ENCODE measurements at regions not wholly inside any gene's neighbourhood (a gene's known extent, or its start where the extent isn't known, plus 50 kb on each side); places are given as distances from the start of the nearest gene placed in this dataset.
"Not testable (repeated sequence)": the region's sequence is repeated elsewhere in the genome, so short reads cannot be mapped to it uniquely, and the experiment has no call there.

DNA sequence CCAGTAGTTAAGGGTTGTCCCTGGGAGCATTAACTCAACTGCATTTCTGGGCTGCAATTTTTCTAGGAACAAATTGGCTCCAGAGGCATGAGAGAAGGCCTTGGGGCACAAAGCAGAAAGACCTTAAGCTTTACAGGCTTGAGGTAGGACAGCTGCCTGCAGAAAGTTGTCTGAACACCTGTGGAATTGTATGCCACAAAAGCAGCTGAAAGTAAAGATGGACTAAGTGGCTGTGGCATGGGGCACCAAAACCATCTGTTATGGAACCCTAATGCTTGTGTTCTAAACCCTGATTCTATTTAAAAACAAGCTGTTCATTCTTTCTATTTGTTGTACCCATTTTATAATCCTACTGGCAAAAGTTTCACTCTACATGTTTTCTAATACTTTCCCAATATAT is 515.2 kb downstream of the GLUD2 start:
- no peaks in the 10 kb centered on the region for H3K9me3 Mint-ChIP-seq
- H3K4me3 Mint-ChIP-seq: no peak overlapping the region
- no peak overlapping the region for H3K27ac Mint-ChIP-seq
- H3K4me1 Mint-ChIP-seq: no peaks in the 10 kb centered on the region
- H3K27me3 Mint-ChIP-seq: no peaks in the 10 kb centered on the region
- no peaks in the 10 kb centered on the region for H3K36me3 Mint-ChIP-seq
- no peak for ATAC-seq (replicated peaks)
- no peak for DNase-seq

DNA sequence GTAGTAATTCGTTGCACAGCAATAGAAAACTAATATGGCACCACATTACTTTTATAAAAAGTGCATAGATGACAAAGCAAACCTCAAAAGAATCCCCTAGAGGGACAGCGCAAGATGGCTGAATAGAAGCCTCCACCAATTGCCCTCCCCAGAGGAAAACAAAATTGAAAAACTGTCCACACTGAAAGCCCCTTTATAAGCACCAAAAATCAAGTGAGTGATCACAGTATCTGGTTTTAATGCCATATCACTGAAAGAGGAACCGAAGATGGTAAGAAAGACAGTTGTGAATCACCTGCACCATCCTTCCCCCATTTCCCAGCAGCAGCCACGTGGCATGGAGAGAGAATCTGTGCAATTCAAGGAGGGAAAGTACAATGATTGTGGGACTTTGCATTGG is 522.2 kb downstream of the GLUD2 start:
- DNase-seq (no peak), ATAC-seq (replicated peaks) (peak; percentile 46 to 83)
- Mint-ChIP-seq H3K36me3 (no peaks in the 10 kb centered on the region), H3K4me1 (no peaks in the 10 kb centered on the region), H3K27ac (no peak overlapping the region), H3K27me3 (no peaks in the 10 kb centered on the region), H3K9me3 (peaks cover 2 to 4% of the 10 kb centered on the region in 2 donors), H3K4me3 (no peak overlapping the region)

DNA sequence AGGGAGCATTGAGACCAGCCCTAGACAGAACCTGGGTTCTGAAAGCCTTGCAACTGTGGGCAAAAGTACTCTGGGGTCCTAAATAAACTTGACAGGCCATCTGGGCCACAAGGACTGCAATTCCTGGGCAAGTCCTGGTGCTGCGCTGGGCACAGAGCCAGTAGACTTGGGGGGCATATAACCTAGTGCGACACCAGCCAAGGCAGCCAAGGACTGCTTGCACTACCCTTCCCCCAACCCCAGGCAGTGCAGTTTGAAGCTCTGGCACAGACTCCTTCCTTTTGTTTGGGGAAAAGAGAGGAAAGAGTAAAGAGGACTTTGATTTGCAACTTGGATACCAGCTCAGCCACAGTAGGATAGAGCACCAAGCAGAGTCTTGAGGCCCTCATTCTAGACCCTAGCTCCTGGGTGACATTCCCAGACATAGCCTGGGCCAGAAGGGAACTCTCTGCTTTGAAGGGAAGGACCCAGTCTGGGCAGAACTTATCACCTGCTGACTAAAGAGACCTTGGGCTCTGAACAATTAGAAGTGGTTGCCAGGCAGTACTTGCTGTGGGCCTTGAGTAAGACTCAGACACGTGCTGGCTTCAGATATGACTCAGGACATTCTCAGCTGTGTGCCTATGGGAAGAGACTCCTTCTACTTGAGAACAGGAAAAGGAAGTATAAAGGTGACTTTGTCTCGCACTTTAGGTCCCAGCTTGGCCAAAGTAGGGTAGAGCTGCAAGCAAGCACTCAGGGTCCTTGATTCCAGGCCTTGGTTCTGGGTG is 522.8 kb downstream of the GLUD2 start:
- DNase-seq: no peak
- Mint-ChIP-seq H3K27ac (no peak overlapping the region), H3K9me3 (peaks cover 2 to 4% of the 10 kb centered on the region in 2 donors), H3K36me3 (no peaks in the 10 kb centered on the region), H3K27me3 (no peaks in the 10 kb centered on the region), H3K4me1 (no peaks in the 10 kb centered on the region), H3K4me3 (no peak overlapping the region)
- ATAC-seq (replicated peaks): peak in 1 of 2 donors; percentile 64

DNA sequence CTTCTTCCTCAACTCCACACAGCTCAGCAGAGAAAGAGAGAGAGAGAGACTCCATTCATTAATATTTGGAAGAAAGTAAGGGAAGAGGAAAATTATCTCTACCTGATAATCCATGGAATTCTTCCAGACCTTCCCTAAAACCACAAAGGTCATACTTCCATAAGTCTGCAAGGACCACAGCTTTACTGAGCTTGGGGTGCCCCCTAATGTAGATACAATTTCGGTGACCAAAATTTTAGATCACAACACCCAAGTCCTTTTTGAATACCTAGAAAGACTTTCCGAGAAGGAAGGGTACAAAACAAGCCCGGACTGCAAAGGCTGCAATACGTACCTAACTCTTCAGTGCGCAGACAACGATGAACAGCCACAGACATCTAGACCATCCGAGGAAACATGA is 523.9 kb downstream of the GLUD2 start:
- no peak for DNase-seq
- Mint-ChIP-seq H3K4me1 (no peaks in the 10 kb centered on the region), H3K27me3 (no peaks in the 10 kb centered on the region), H3K27ac (no peak overlapping the region), H3K4me3 (no peak overlapping the region), H3K36me3 (no peaks in the 10 kb centered on the region), H3K9me3 (peaks cover 2 to 4% of the 10 kb centered on the region in 2 donors)
- no peak for ATAC-seq (replicated peaks)

DNA sequence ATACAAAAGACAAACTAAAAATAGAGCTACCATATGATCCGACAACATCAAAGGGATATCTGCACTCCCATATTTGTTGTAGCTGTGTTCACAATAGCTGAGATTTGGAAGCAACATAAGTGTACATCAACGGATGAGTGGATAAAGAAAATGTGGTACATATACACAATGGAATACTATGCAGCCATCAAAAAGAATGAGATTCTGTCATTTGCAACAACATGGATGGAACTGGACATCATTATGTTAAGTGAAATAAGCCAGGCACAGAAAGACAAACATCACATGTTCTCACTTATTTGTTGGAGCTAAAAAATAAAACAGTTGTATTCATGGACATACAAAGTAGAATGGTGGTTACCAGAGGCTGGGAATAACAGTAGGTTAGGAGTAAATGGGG is 527.0 kb downstream of the GLUD2 start:
- not testable (repeated sequence) for H3K27me3 Mint-ChIP-seq; H3K9me3 Mint-ChIP-seq; DNase-seq; ATAC-seq (replicated peaks); H3K27ac Mint-ChIP-seq; H3K4me3 Mint-ChIP-seq; H3K4me1 Mint-ChIP-seq; H3K36me3 Mint-ChIP-seq

DNA sequence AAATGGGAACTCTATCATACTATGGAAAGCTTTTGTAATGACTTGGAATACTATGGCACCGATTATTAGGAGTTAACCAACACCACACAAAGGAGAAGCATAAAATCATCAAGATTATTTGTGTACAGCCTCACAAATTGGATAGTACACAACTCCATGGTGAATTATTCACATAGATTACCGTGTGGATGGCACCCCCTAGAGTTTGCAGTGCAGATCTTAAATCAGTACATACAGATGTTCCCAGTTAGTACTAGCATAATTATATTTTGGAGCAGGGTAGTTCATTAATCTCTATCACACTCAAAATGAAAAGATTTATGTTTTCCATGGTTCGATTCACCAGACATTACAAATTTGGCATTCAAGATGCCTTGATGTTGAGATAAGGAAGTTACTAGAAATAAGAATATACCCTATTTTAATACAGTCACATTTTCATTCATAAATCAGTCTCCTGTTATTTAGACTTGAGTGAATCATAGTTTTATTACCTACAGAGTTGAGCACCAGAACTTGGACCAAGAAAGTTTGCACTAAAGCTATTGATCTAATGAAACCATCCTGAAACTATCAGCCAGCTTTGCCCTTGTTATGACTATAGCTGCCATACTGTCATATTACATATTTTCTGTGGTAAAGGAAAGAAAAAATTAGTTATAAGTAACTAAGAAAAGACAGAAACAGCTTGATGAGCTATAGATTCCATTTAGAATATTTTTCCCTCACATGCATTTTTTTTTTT is 531.8 kb downstream of the GLUD2 start:
- H3K36me3 Mint-ChIP-seq: no peaks in the 10 kb centered on the region
- peak; percentile 48 to 60 for ATAC-seq (replicated peaks)
- H3K4me1 Mint-ChIP-seq: no peaks in the 10 kb centered on the region
- H3K4me3 Mint-ChIP-seq: no peak overlapping the region
- no peaks in the 10 kb centered on the region for H3K27me3 Mint-ChIP-seq
- H3K9me3 Mint-ChIP-seq: no peaks in the 10 kb centered on the region
- no peak for DNase-seq
- H3K27ac Mint-ChIP-seq: no peak overlapping the region

DNA sequence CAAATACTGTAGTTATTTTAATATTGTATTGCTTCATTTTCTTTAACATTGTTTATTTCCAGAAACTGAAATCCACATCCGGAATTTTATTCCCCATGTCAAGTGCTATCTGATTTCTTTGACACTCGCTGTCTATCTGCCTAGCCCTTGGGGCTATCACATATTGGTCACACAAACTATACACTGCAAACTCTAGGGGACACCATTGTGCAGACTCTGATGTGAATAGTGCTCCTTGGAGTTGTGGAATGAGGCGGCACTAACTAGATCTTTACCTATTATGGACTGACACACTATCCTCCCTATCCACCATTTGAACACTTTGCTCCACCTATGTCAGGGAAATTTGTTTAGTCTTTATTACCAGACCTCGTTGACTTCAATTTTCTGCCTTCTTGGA is 534.5 kb downstream of the GLUD2 start:
- H3K4me3 Mint-ChIP-seq: no peak overlapping the region
- no peaks in the 10 kb centered on the region for H3K36me3 Mint-ChIP-seq
- H3K27me3 Mint-ChIP-seq: no peaks in the 10 kb centered on the region
- ATAC-seq (replicated peaks) (no peak), DNase-seq (no peak)
- no peak overlapping the region for H3K27ac Mint-ChIP-seq
- no peaks in the 10 kb centered on the region for H3K4me1 Mint-ChIP-seq
- no peaks in the 10 kb centered on the region for H3K9me3 Mint-ChIP-seq

DNA sequence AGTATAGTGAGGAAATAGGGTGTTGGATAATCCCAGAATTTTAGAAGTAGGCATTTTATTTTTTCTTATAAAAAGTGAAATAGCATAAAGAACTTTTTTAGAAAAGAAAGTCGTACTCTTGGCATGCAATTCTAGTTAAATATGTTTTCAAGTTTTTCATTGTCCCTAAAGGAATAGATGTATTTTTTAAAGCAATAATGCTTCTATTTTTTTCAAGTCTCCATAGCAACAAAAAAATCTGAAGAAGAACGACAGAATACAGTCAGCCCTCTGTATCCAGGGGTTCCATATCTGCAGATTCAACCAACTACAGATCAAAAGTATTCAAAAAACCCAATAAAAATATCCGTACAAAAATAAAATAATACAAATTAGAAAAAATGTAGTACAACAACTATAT is 538.2 kb downstream of the GLUD2 start:
- H3K27me3 Mint-ChIP-seq: no peaks in the 10 kb centered on the region
- no peaks in the 10 kb centered on the region for H3K4me1 Mint-ChIP-seq
- no peak overlapping the region for H3K27ac Mint-ChIP-seq
- no peak for ATAC-seq (replicated peaks)
- no peak overlapping the region for H3K4me3 Mint-ChIP-seq
- peaks cover 1 to 9% of the 10 kb centered on the region in 2 donors for H3K9me3 Mint-ChIP-seq
- H3K36me3 Mint-ChIP-seq: no peaks in the 10 kb centered on the region
- DNase-seq: no peak

DNA sequence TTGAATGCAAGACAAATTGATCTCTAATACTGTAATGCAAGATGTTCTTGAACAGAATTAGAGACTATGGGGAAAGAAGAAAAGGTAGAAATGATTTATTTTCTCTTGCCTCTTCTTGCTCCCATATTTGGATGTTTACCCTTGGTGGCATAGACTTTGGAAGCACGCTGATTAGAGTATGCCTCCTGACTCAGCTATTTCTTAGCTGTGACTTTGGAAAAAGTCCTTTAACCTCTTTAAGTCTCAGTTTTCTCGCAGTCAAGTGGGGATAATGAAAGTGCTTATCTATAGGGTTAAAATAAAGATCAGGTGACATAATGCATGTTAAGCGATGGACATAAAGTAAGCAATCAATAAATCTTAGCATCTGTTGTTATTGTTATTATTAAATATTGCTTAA is 545.5 kb downstream of the GLUD2 start:
- H3K36me3 Mint-ChIP-seq: no peaks in the 10 kb centered on the region
- ATAC-seq (replicated peaks) (no peak), DNase-seq (no peak)
- no peak overlapping the region for H3K4me3 Mint-ChIP-seq
- H3K27me3 Mint-ChIP-seq: no peaks in the 10 kb centered on the region
- no peaks in the 10 kb centered on the region for H3K4me1 Mint-ChIP-seq
- H3K9me3 Mint-ChIP-seq: peaks cover 3 to 9% of the 10 kb centered on the region in 2 donors
- no peak overlapping the region for H3K27ac Mint-ChIP-seq

DNA sequence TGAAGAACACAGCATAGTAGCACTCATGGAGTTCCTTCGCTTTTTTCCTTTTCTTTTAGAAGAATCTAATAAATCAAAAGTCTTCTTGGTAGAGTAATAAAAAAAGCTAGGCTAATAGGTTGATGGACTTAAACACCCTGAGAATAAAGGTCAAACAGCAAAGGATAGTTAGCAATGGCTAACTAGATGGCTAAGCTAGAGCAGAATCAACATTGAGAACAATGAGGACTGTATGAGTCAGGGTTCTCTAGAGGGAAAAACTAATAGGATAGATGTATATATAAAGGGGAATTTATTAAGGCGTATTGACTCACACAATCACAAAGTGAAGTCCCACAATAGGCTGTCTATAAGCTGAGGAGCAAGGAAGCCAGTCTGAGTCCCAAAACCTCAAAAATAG is 550.9 kb downstream of the GLUD2 start:
- H3K9me3 Mint-ChIP-seq: no peaks in the 10 kb centered on the region
- H3K36me3 Mint-ChIP-seq: no peaks in the 10 kb centered on the region
- H3K27ac Mint-ChIP-seq: no peak overlapping the region
- ATAC-seq (replicated peaks): no peak
- H3K4me1 Mint-ChIP-seq: no peaks in the 10 kb centered on the region
- H3K4me3 Mint-ChIP-seq: no peak overlapping the region
- no peaks in the 10 kb centered on the region for H3K27me3 Mint-ChIP-seq
- no peak for DNase-seq

DNA sequence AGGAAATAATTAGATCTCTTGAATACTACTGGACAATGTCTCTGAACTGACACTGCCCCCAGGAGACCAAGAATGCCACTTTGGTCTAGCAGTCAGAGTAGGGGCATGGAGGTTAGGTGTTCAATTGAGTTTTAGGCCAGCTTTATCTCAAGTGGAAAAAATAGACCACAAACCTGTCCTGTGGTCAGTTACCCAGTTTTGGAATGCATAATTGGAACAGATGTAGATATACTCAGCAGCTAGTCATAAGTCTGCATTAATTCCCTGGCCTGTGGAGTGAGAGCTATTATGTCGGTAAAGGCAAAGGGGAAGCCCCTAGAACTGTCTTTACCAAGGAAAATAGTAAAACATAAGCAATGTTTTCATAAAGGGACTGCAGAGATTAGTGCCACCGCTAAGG is 587.7 kb downstream of the GLUD2 start:
- ATAC-seq (replicated peaks): no peak
- no peaks in the 10 kb centered on the region for H3K4me1 Mint-ChIP-seq
- no peak overlapping the region for H3K4me3 Mint-ChIP-seq
- DNase-seq: no peak
- H3K27ac Mint-ChIP-seq: no peak overlapping the region
- no peaks in the 10 kb centered on the region for H3K36me3 Mint-ChIP-seq
- no peaks in the 10 kb centered on the region for H3K27me3 Mint-ChIP-seq
- H3K9me3 Mint-ChIP-seq: peaks cover 0 to 3% of the 10 kb centered on the region in 2 donors

DNA sequence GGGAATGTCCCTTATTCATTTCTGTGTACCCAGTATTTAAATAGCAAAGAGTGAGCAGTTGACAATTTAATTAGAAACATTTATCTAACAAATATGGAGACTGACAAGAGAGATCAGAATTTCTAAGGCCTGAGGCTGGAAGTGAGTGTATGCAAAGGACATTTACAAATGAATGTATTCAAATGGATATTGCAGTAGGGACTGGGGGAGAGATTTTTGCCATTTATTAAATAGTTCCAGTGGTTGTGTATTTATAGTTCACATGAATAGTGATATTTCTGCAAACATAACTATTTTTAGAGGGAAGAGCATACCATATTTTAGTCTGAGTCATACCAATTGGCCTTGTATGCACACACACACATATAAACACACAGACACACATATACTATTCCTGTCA is 592.4 kb downstream of the GLUD2 start:
- ATAC-seq (replicated peaks) (no peak), DNase-seq (no peak)
- Mint-ChIP-seq H3K4me1 (no peaks in the 10 kb centered on the region), H3K4me3 (no peak overlapping the region), H3K27me3 (no peaks in the 10 kb centered on the region), H3K36me3 (no peaks in the 10 kb centered on the region), H3K9me3 (no peaks in the 10 kb centered on the region), H3K27ac (no peak overlapping the region)

DNA sequence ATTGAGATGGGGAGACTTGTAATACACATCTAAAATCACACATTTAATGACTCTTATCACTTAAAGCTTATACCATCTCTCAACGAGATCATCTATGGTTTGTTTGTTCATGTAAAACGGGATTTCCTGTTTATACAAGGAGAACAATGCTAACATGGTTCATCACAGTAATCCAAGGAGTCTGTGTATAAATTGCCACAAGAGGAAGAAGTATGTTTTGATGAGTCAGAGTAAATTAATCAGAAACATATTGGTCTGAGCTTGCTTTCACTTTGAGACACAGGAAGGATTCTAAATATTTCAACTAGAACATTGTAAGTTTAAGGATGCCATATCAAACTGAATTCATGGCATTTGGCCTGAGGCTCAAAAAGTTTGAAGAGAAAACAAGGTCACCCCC is 594.1 kb downstream of the GLUD2 start:
- H3K4me3 Mint-ChIP-seq: no peak overlapping the region
- H3K4me1 Mint-ChIP-seq: no peaks in the 10 kb centered on the region
- DNase-seq: no peak
- H3K27me3 Mint-ChIP-seq: no peaks in the 10 kb centered on the region
- H3K36me3 Mint-ChIP-seq: no peaks in the 10 kb centered on the region
- no peak overlapping the region for H3K27ac Mint-ChIP-seq
- H3K9me3 Mint-ChIP-seq: no peaks in the 10 kb centered on the region
- ATAC-seq (replicated peaks): no peak

DNA sequence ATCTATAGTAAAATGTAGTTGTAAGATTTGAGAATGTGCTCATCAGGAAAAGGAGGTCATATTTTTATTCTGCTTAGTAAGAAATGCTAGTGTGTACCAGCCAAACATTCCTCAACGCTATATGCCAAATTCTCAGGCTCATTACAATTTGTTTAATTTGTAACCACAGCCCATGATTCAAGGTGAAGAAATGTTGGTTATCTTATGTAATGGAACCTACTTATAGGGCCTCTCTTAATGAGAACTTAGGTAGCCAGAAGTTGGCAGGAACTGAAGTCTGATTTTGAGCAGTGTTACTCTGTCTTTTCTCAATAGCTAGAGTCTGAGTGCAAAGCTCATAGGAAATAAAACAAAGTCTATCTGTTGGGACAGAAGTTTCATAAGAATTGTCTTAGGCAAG is 595.0 kb downstream of the GLUD2 start:
- H3K9me3 Mint-ChIP-seq: no peaks in the 10 kb centered on the region
- no peaks in the 10 kb centered on the region for H3K36me3 Mint-ChIP-seq
- no peaks in the 10 kb centered on the region for H3K27me3 Mint-ChIP-seq
- H3K27ac Mint-ChIP-seq: no peak overlapping the region
- H3K4me3 Mint-ChIP-seq: no peak overlapping the region
- no peaks in the 10 kb centered on the region for H3K4me1 Mint-ChIP-seq
- ATAC-seq (replicated peaks) (no peak), DNase-seq (no peak)

DNA sequence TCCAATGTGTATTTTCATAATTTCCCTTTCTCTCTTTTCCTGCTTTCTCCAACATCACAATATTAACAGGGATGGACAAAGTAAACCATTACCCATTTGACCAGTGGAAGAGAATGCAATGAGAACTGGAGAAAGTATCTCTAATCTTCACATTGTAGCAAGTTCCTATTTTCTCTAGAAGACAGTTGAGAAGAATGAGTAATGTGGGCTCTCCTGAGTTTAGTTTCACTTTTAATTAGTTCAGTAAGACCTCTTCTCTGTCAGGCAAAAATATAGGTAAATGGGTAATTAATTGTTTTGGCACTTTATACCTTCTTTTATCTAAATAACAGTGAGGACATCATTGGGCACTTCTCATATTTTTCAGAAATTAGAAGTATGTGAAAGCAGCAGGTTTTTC is 602.0 kb downstream of the GLUD2 start:
- H3K27me3 Mint-ChIP-seq: no peaks in the 10 kb centered on the region
- no peaks in the 10 kb centered on the region for H3K36me3 Mint-ChIP-seq
- H3K4me1 Mint-ChIP-seq: no peaks in the 10 kb centered on the region
- ATAC-seq (replicated peaks) (no peak), DNase-seq (no peak)
- no peak overlapping the region for H3K27ac Mint-ChIP-seq
- H3K9me3 Mint-ChIP-seq: peaks cover 1 to 6% of the 10 kb centered on the region in 2 donors
- H3K4me3 Mint-ChIP-seq: no peak overlapping the region

Data from stimulated activated naive B cell treated with anti-CD40 and anti-IgM and Interleukin-4, amounts not matched to agents 10 μg/mL and 1 μg/mL and 100 μg/mL, for 72 hours (primary cell).